ENCODE measurements at regions not wholly inside any gene's neighbourhood (a gene's known extent, or its start where the extent isn't known, plus 50 kb on each side); places are given as distances from the start of the nearest gene placed in this dataset.

DNA sequence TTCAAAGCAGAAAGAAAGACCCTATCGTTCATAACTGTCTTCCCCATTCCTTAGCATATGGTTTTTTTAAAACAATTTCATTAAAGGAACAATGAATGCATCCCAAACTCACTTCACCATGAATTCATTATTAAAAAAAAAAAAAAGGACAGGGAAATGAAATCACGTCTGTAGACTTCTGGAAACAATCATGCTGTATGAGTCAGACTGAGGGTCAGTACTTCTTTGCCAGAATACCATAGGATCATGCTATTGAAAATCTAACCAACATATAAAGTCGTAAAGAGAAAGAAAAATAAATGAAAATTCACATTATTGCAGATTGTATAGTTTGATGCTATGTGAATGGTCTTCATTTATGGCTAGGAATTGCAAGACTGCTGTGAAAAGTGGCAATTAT is 144.4 kb downstream of the PCDH18 start (continued):
- TF ChIP-seq HOXB13 (CRISPR knock-in tag; IDR thresholded peaks at IDR 0.05; ENCODE audit: low read depth) = no peak

DNA sequence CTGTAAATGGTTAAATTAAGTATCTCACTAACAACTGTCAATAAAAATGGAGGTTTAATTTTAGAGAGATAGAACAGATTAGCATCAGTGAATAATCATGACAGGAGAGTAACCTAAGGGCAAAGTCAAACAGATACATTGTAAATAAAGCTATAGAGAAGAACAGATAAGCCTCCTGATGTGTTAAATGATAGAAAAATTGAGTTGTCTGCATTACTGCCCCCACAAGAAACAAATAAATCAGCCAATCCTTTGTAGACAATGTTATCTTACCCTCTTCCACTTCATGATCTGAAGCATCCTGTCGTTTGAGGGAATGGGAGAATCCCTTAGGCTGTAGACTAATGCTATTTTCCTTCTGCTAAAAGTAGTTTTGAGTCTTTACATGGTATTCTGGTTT is 147.8 kb downstream of the PCDH18 start:
- no peaks in the 10 kb centered on the region for H3K9me3 ChIP-seq
- H3K4me3 ChIP-seq = no peak overlapping the region
- DNase-seq (ENCODE audit: low read depth in 1 of 2, low spot score in 1 of 2) (no peak), ATAC-seq (no peak), FAIRE-seq (no peak)
- H3K4me1 ChIP-seq = no peaks in the 10 kb centered on the region
- ChIA-PET POLR2A (no interaction called here), CTCF (no interaction called here)
- no peak overlapping the region for H3K27ac ChIP-seq
- no peak for TF ChIP-seq HOXB13 (CRISPR knock-in tag; IDR thresholded peaks at IDR 0.05; ENCODE audit: low read depth)
- no peak for TF ChIP-seq HDAC2 (IDR thresholded peaks at IDR 0.05)
- TF ChIP-seq PBX3 (IDR thresholded peaks at IDR 0.05) = no peak
- no peak for TF ChIP-seq RCOR1 (IDR thresholded peaks at IDR 0.05; ENCODE audit: low read depth, low read length)
- no peak for TF ChIP-seq FOSL2 (IDR thresholded peaks at IDR 0.05)
- no peak for TF ChIP-seq FOSL2 (CRISPR knock-in tag; IDR thresholded peaks at IDR 0.05)
- no peak for TF ChIP-seq CBX2 (IDR thresholded peaks at IDR 0.05; ENCODE audit: borderline replicate concordance, low read depth)
- TF ChIP-seq ZFP36 (IDR thresholded peaks at IDR 0.05; ENCODE audit: borderline replicate concordance, partially characterized antibody) = no peak
- TF ChIP-seq, protein P1, sequence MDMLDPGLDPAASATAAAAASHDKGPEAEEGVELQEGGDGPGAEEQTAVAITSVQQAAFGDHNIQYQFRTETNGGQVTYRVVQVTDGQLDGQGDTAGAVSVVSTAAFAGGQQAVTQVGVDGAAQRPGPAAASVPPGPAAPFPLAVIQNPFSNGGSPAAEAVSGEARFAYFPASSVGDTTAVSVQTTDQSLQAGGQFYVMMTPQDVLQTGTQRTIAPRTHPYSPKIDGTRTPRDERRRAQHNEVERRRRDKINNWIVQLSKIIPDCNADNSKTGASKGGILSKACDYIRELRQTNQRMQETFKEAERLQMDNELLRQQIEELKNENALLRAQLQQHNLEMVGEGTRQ (IDR thresholded peaks at IDR 0.05) = no peak
- no peak for TF ChIP-seq EP300 (IDR thresholded peaks at IDR 0.05)
- TF ChIP-seq NPAS2 (CRISPR knock-in tag; IDR thresholded peaks at IDR 0.05; ENCODE audit: borderline replicate concordance) = no peak
- 14% methylated on average over 1 of the region's 1 CpG for WGBS (ENCODE audit: missing lambda C conversion rate)
- no peak overlapping the region for H3K4me2 ChIP-seq

DNA sequence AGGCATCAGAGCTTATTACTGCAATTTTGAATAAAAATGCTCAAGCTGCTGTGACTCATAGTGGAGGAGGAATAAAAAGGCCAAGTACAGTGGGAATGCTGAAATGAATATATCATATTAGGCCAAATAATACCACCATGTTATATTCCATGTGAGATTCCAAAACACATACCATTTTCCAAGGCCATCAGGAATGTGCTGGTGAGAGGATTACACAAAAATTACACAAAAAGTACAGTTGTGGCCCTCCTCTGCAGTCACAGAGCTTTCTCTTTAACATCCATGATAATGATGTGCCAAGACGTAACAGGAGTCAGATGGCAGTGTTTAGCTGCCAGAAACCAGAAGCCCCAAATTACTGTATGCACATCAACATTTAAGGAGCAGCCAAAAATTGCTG is 153.5 kb downstream of the PCDH18 start:
- no peak overlapping the region for H3K4me3 ChIP-seq
- WGBS (ENCODE audit: missing lambda C conversion rate) = 50% methylated on average over 1 of the region's 1 CpG
- DNase-seq (ENCODE audit: low read depth in 1 of 2, low spot score in 1 of 2) = no peak
- TF ChIP-seq BCL3 (IDR thresholded peaks at IDR 0.05) (no peak), MAX (IDR thresholded peaks at IDR 0.05) (no peak), MAZ (IDR thresholded peaks at IDR 0.05; ENCODE audit: borderline replicate concordance, low read depth, low read length) (no peak), JUN (IDR thresholded peaks at IDR 0.05) (no peak), SREBF2 (IDR thresholded peaks at IDR 0.05) (no peak), HMGXB4 (CRISPR knock-in tag; IDR thresholded peaks at IDR 0.05; ENCODE audit: borderline replicate concordance) (no peak), ZNF302 (CRISPR knock-in tag; IDR thresholded peaks at IDR 0.05) (no peak), HOXB13 (CRISPR knock-in tag; IDR thresholded peaks at IDR 0.05; ENCODE audit: low read depth) (no peak), HDAC2 (IDR thresholded peaks at IDR 0.05) (no peak)
- TF ChIP-seq, protein P2, sequence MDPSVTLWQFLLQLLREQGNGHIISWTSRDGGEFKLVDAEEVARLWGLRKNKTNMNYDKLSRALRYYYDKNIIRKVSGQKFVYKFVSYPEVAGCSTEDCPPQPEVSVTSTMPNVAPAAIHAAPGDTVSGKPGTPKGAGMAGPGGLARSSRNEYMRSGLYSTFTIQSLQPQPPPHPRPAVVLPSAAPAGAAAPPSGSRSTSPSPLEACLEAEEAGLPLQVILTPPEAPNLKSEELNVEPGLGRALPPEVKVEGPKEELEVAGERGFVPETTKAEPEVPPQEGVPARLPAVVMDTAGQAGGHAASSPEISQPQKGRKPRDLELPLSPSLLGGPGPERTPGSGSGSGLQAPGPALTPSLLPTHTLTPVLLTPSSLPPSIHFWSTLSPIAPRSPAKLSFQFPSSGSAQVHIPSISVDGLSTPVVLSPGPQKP (IDR thresholded peaks at IDR 0.05; ENCODE audit: low read depth, low read length) = no peak
- ATAC-seq = no peak
- no peaks in the 10 kb centered on the region for H3K4me1 ChIP-seq
- H3K9me3 ChIP-seq = no peaks in the 10 kb centered on the region
- ChIA-PET CTCF (no interaction called here), POLR2A (no interaction called here)
- H3K27ac ChIP-seq = no peak overlapping the region
- FAIRE-seq = no peak
- no peak overlapping the region for H3K4me2 ChIP-seq

Data from A549 (cell line).